SKM-1 treated with dmso at 0.1 percent for 144 hours (cell line): ENCODE measurements at regions not wholly inside any gene's neighbourhood (a gene's known extent, or its start where the extent isn't known, plus 50 kb on each side); places are given as distances from the start of the nearest gene placed in this dataset.

ENCODE experiments used
- DNase-seq: peaks from one replicate; lab custom pipeline; 2025; ENCODE audit not compliant: unreplicated experiment; lab: John Stamatoyannopoulos, UW

DNA sequence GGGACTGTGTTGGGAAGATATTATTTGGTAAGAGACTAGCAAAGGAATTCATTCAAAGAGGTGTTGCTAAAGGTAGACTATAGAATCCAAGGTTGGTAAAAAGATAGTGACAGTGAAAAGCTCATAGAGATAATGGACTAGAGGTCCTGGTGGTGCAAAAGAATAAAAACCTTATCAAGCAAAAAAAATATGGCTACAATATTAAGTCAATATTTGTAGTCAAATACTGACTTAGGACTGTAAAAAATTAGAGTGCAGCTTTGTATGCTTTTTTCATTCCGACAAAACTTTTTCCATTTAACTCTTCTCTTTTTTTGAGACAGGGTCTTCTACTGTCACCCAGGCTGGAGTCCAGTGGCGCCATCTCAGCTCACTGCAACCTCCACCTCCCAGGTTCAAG, 444.0 kb upstream of the AGTR1 start:
- DNase-seq = no peak

GRCh38 chr3:148254402-148254801, 443.3 kb upstream of the AGTR1 start:
- no peak for DNase-seq

GRCh38 chr3:148255981-148256969, 441.4 kb upstream of the AGTR1 start:
- no peak for DNase-seq

DNA sequence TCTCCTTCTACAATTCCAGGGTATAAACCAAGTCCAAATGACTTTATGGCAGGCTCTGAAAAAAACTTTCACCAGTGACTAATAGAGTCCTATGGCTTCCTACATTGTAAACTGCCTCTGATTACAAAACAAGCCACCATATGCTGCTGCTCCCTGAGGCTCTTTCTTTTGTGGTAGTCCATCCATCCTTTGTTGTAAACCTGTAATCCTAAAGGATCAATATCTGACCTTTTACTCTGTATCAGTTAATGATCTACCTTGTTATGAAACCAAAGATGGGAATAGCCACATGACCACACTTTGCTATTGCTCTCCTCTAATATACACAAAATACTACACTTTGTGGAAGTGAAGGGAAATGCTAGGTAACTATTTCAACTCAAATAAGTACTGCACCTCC, 434.7 kb upstream of the AGTR1 start:
- no peak for DNase-seq

DNA sequence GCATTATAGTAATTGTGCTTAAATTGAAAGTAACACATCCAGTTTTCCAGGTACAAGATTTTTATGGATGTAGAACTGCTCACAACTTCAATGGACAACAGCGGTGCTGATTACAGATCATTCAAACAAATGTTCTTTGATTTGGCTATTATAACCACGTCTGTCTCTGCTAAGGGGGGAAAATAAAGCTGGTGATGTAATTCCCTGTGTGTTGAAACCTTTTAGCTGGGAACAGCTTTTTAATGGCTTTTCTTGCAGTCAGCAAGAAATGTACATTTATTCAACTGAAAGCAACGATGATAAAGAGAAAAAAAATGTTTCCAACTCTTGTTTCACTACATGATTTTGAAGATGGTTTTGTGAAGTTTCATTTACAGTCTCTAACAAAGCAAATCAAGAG, 431.9 kb upstream of the AGTR1 start:
- no peak for DNase-seq

- no peak for DNase-seq
Observed at GRCh38 chr3:148266341-148266740, 431.4 kb upstream of the AGTR1 start.

GRCh38 chr3:148269816-148270215, 427.9 kb upstream of the AGTR1 start:
- no peak for DNase-seq

GRCh38 chr3:148280623-148281242, 417.0 kb upstream of the AGTR1 start:
- no peak for DNase-seq

- no peak for DNase-seq
Observed at GRCh38 chr3:148289159-148289558, 408.5 kb upstream of the AGTR1 start.

DNA sequence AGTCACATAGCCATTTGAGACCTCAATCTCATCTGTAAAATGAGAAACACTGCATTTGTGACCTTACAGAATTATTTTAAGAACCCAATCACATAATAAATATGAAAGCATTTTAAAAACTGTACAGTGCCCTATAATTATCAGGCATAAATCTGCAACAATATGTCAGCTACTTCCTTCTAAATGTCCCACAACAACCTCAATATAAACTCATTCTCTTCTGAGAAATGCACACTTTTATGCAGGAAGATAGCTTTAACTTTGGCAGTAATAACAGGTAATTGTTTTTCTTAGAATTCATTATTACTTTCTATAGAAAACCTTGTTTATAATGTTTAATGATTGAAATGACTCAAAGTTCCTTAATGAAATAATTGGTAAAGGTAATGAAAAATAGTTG, 400.7 kb upstream of the AGTR1 start:
- no peak for DNase-seq

DNA sequence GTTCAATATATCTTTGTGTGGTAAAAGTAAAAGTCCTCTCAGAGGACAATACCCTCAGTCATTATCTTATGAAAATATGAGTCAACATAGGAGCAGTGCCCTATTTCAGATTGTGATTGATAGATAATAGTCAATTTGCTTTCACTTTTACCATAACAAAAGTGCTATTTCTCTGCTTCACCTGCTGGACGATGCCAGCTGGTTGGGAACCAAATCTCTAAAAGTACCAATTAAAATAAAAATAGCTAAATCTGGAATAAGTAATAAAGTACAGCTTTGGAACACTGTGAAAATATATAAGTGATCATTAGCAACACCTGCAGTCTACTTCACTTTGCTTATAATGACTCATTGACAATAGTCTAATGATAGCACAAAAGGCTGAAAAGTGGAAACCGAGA, 390.3 kb upstream of the AGTR1 start:
- no peak for DNase-seq

DNA sequence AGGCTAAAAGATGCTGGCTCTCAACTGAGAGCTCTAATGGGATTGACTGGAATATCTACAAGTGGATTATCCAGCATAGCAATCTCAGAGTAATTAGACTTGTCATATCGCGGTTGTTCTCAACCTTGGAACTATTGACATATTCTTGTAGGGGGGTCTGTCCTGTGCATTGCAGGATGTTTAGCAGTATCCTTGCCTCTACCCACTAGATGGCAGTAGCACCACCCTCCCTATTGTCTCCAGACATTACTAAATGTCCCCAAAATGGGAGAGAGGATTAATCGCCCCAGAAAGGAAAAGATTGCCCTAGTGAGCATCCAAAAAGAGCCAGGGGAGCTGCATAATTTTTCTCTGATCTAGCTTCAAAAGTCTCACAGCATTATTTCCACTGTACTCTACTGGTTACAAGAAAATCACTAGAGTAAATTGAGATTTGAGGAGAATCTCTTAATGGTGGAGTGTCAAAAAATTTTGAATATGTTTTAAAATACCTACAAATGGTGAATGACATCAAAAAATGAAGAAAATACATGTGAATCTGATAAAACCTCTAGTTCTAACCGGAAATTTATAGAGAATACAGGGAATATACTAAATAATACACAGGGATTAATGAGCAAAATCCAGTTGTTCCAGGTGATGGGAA, 388.2 kb upstream of the AGTR1 start:
- DNase-seq = peak; percentile 26

- no peak for DNase-seq
Observed at GRCh38 chr3:148315756-148316155, 381.9 kb upstream of the AGTR1 start.

GRCh38 chr3:148318240-148318639, 379.5 kb upstream of the AGTR1 start:
- DNase-seq = no peak

DNA sequence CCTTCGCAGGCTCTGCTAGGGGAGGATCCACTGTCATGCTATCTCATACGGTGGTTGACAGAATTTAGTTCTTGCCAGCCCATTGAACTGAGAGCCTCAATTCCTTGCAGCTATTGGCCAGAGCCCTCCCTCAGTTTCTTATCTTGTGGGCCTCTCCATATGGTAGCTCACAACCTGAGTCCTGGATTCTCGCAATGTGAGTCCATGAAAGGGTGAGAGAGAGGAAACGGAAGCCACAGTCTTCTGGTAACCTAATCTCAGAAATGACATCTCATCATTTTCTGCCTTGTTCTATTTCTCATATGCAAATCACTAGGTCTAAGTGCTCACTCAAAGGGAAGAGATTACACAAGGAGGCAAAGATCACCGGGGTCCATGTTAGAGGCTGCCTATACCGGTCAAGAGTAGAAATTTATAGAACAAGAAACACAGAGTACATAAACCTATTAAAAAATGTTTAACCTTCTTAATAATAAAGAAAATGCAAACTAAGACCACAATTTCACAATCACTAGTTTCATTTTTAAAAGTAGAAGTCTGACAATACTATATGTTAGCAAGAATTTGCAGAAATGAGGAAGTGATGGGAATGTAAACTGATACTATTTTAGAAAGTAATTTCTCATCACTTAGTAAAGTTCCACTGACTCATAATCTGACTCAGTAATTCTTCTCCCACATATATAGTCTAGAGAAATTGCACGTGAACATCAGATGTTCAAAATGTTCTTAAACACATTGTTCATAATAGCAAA, 378.4 kb upstream of the AGTR1 start:
- DNase-seq = peak; percentile 81

GRCh38 chr3:148319960-148320359, 377.7 kb upstream of the AGTR1 start:
- no peak for DNase-seq

- DNase-seq = no peak
Observed at GRCh38 chr3:148329481-148330235, 368.0 kb upstream of the AGTR1 start.

DNA sequence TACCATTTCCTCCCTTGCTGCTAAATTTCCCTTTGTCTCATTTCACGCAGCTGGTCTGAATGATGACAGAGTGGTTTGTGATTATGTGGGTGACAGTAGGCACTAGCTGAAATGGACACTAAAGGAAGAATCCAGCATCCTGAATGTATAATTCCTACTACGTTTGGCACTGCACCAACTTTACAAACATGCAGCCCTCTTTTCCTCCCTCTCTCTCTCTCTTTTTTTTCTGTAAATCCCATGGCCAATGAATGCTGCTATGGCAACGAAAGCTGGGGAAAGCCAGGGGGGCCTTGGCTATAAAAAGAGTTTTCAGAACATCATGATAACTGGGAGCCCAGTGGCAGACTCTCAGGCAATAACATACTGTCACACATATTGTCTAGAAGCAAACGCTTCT, 367.2 kb upstream of the AGTR1 start:
- no peak for DNase-seq

GRCh38 chr3:148331081-148331846, 366.4 kb upstream of the AGTR1 start:
- no peak for DNase-seq

DNA sequence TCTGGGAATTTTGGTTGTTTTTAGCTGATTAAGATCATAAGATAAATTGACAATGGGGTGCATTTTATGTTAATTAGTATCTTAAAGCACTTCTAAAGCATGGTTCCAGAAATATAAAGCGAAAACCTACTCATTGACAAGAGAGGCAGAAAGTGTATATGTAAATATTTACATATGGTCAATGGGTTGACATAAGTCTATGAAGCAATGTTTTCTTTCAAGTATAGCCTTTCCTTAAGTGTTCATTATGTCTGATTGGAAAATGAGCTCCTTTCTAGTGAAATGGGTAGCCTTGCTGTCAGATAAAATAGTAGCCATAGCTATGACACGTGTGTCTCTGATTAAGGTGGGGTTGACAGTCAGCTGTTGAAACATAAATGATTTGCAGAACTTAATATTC, 365.2 kb upstream of the AGTR1 start:
- DNase-seq = no peak
